ENCODE measurements at regions not wholly inside any gene's neighbourhood (a gene's known extent, or its start where the extent isn't known, plus 50 kb on each side); places are given as distances from the start of the nearest gene placed in this dataset.

GRCh38 chr6:121521164-121521555 is 85.7 kb downstream of the GJA1 start:
- DNase-seq (ENCODE audit: low read depth in 1 of 2, low spot score in 1 of 2) (no peak), FAIRE-seq (no peak), ATAC-seq (peak; percentile 30 to 37; a peak in 5 of 6 replicates)
- WGBS (ENCODE audit: missing lambda C conversion rate) = 37% methylated on average over 2 of the region's 2 CpGs
- Histone ChIP-seq H3K4me2 (peak overlapping the region; percentile 63), H3K4me3 (no peak overlapping the region), H3K27ac (peak overlapping the region; percentile 76 to 82), H3K9me3 (no peaks in the 10 kb centered on the region), H3K4me1 (peaks cover 31% of the 10 kb centered on the region)
- CTCF ChIA-PET = no interaction called here
- POLR2A ChIA-PET = interaction anchor here (0.7 to 1.5 kb wide), 3 partner anchors 15 to 85 kb away, joined by 5 to 6 read pairs (median 6); partner anchors contain the start of gene GJA1
- TF ChIP-seq POLR2AphosphoS2 (conservative IDR thresholded peaks at IDR 0.05; ENCODE audit: low read length) (no peak), HMGXB4 (CRISPR knock-in tag; IDR thresholded peaks at IDR 0.05; ENCODE audit: borderline replicate concordance) (no peak), HEYL (CRISPR knock-in tag; IDR thresholded peaks at IDR 0.05) (no peak), RFX5 (IDR thresholded peaks at IDR 0.05) (no peak), TFCP2L1 (CRISPR knock-in tag; IDR thresholded peaks at IDR 0.05) (no peak), MAFK (IDR thresholded peaks at IDR 0.05; ENCODE audit: partially characterized antibody) (no peak), CTCF (IDR thresholded peaks at IDR 0.05) (no peak), ZC3H11A (IDR thresholded peaks at IDR 0.05) (no peak), SMC3 (IDR thresholded peaks at IDR 0.05) (no peak), RNF2 (IDR thresholded peaks at IDR 0.05; ENCODE audit: borderline replicate concordance, low read depth) (no peak), RCOR1 (IDR thresholded peaks at IDR 0.05; ENCODE audit: low read depth, low read length) (no peak), JUN (IDR thresholded peaks at IDR 0.05) (no peak), MYC (IDR thresholded peaks at IDR 0.05; ENCODE audit: borderline replicate concordance, low read length) (no peak), NPAS2 (CRISPR knock-in tag; IDR thresholded peaks at IDR 0.05; ENCODE audit: borderline replicate concordance) (no peak), NFE2L2 (conservative IDR thresholded peaks at IDR 0.05; ENCODE audit: low read length) (no peak), PBX3 (IDR thresholded peaks at IDR 0.05) (no peak), HDAC2 (IDR thresholded peaks at IDR 0.05) (no peak)

- peak overlapping the region; percentile 63 for H3K4me2 ChIP-seq
- no peaks in the 10 kb centered on the region for H3K9me3 ChIP-seq
- peak; percentile 84 to 88 for ATAC-seq
- peak overlapping the region; percentile 76 to 82 for H3K27ac ChIP-seq
- TF ChIP-seq FOSL2 (IDR thresholded peaks at IDR 0.05) = no peak
- TF ChIP-seq FOSL2 (CRISPR knock-in tag; IDR thresholded peaks at IDR 0.05) = peak; percentile 73
- no peak for TF ChIP-seq CHD4 (IDR thresholded peaks at IDR 0.05; ENCODE audit: borderline replicate concordance)
- peak in 1 of 2 experiments; percentile 26; a peak in 1 of 5 replicates for TF ChIP-seq RAD21 (conservative IDR thresholded peaks at IDR 0.05 in 1 of 2, IDR thresholded peaks at IDR 0.05 in 1 of 2)
- FAIRE-seq = no peak
- POLR2A ChIA-PET = interaction anchor here (1.2 to 1.4 kb wide), 2 partner anchors 18 to 86 kb away, joined by 3 to 5 read pairs; partner anchors contain the start of gene GJA1
- DNase-seq (ENCODE audit: low read depth in 1 of 2, low spot score in 1 of 2) = peak; percentile 9 to 77
- WGBS (ENCODE audit: missing lambda C conversion rate) = 3% methylated on average over 2 of the region's 2 CpGs
- peaks cover 30% of the 10 kb centered on the region for H3K4me1 ChIP-seq
- no peak overlapping the region for H3K4me3 ChIP-seq
- CTCF ChIA-PET = interaction anchor here (1.1 to 1.3 kb wide), 2 partner anchors 9 to 511 kb away, joined by 4 to 5 read pairs; no protein-coding TSS in a partner anchor
Observed at GRCh38 chr6:121522265-121522664, 86.8 kb downstream of the GJA1 start.

Measured in A549 (cell line).